ENCODE measurements at regions not wholly inside any gene's neighbourhood (a gene's known extent, or its start where the extent isn't known, plus 50 kb on each side); places are given as distances from the start of the nearest gene placed in this dataset.

GRCh38 chr4:31051565-31051964 is 331.4 kb downstream of the PCDH7 start:
- TF ChIP-seq GATA3 (IDR thresholded peaks at IDR 0.05; ENCODE audit: low read depth, low read length) = no peak
- no peak for TF ChIP-seq GATA2 (IDR thresholded peaks at IDR 0.05; ENCODE audit: low read depth, low read length)

Data from SH-SY5Y (cell line).